SK-N-SH (cell line): ENCODE measurements at regions not wholly inside any gene's neighbourhood (a gene's known extent, or its start where the extent isn't known, plus 50 kb on each side); places are given as distances from the start of the nearest gene placed in this dataset.

ENCODE experiments used
- CTCF ChIA-PET: fragments of 300-600, 350-600 bp; formaldehyde crosslinking; extraction: SDS; loops from one replicate; lab custom pipeline; 2021; lab: Yijun Ruan, JAX
- POLR2A ChIA-PET: fragments of 350-600 bp; sonication (Branson Sonifier 250); formaldehyde crosslinking; extraction: SDS; loops from one replicate; lab custom pipeline; 2020; ENCODE audit warnings: antibody characterized with exemption, inconsistent platforms; lab: Yijun Ruan, JAX
- DNase-seq: peaks from one replicate; pipeline ENCODE4 v3.0.0; 2012
- H2AFZ ChIP-seq: fragments of 200-600 bp; sonication (generic); 2 replicates; pipeline ENCODE4 v1.8.1; 2016; ENCODE audit warnings: antibody characterized with exemption, mild to moderate bottlenecking, low read depth
- H3F3A ChIP-seq: fragments of 200-600 bp; sonication (generic); replicated peaks from 2 replicates; pipeline ENCODE3; 2016; ENCODE audit warnings: antibody characterized with exemption, mild to moderate bottlenecking; ENCODE audit not compliant: insufficient read depth
- H3K27ac ChIP-seq, 2 experiments: fragments of 200-500 bp in 1 of 2; fragments of 200-600 bp in 1 of 2; sonication (Bioruptor generic) in 1 of 2; sonication (generic), shearing (Covaris generic) in 1 of 2; 2 replicates each; pipeline versions ENCODE4 v1.5.1 to v1.6.1; 2014 to 2016; ENCODE audit warnings: low read depth in 2 of 2, inconsistent platforms in 1 of 2, low read length in 1 of 2, mild to moderate bottlenecking in 1 of 2, mixed read lengths in 1 of 2
- H3K27me3 ChIP-seq: fragments of 200-600 bp; sonication (generic), shearing (Covaris generic); 2 replicates; pipeline ENCODE4 v1.6.1; 2016; ENCODE audit warnings: mixed run types; ENCODE audit not compliant: insufficient read depth
- H3K36me3 ChIP-seq, 2 experiments: fragments of 200-500 bp in 1 of 2; fragments of 200-600 bp in 1 of 2; sonication (Bioruptor generic) in 1 of 2; sonication (generic) in 1 of 2; replicated peaks in 1 of 2; 2 replicates each; pipeline versions ENCODE3 to v1.5.1; 2014 to 2016; ENCODE audit warnings: low read length in 1 of 2, mild to moderate bottlenecking in 1 of 2; ENCODE audit not compliant: insufficient read depth in 2 of 2, control insufficient read depth in 1 of 2
- H3K4me1 ChIP-seq, 2 experiments: fragments of 200-500 bp in 1 of 2; fragments of 200-600 bp in 1 of 2; sonication (Bioruptor generic) in 1 of 2; sonication (generic), shearing (Covaris generic) in 1 of 2; 2 replicates each; pipeline versions ENCODE4 v1.5.1 to v1.6.1; 2014 to 2016; ENCODE audit warnings: low read depth in 1 of 2, low read length in 1 of 2, mixed run types in 1 of 2; ENCODE audit not compliant: insufficient read depth in 2 of 2, control insufficient read depth in 1 of 2
- H3K4me2 ChIP-seq: fragments of 200-600 bp; sonication (generic), shearing (Covaris generic); 2 replicates; pipeline ENCODE4 v1.6.1; 2017; ENCODE audit warnings: mixed run types
- H3K4me3 ChIP-seq, 2 experiments: fragments of 200-500 bp in 1 of 2; fragments of 200-600 bp in 1 of 2; sonication (Bioruptor generic) in 1 of 2; sonication (generic), shearing (Covaris generic) in 1 of 2; 2 replicates each; pipeline versions ENCODE4 v1.5.1 to v1.8.1; 2014 to 2016; ENCODE audit warnings: low read depth in 2 of 2, inconsistent platforms in 1 of 2, low read length in 1 of 2, mild to moderate bottlenecking in 1 of 2, mixed read lengths in 1 of 2, moderate library complexity in 1 of 2
- H3K79me2 ChIP-seq: fragments of 200-600 bp; sonication (generic); 2 replicates; pipeline ENCODE4 v1.8.1; 2017; ENCODE audit warnings: mild to moderate bottlenecking; ENCODE audit not compliant: insufficient read depth
- H3K9ac ChIP-seq: fragments of 200-600 bp; sonication (generic); 2 replicates; pipeline ENCODE4 v1.6.1; 2017; ENCODE audit warnings: mixed run types
- H3K9me2 ChIP-seq: fragments of 200-600 bp; sonication (generic); 2 replicates; pipeline ENCODE4 v1.6.1; 2017; ENCODE audit warnings: mixed run types
- H3K9me3 ChIP-seq: fragments of 200-600 bp; sonication (generic); 2 replicates; pipeline ENCODE4 v1.6.1; 2017; ENCODE audit warnings: mixed run types, mild to moderate bottlenecking, moderate library complexity
- H4K20me1 ChIP-seq: fragments of 200-600 bp; sonication (generic); 2 replicates; pipeline ENCODE4 v1.6.1; 2017; ENCODE audit warnings: mild to moderate bottlenecking, mixed run types; ENCODE audit not compliant: insufficient read depth
- CHD2 ChIP-seq: fragments of 150-350 bp; IDR thresholded peaks from 2 replicates; pipeline ENCODE4 v1.6.1; 2018; ENCODE audit warnings: low read length; ENCODE audit not compliant: partially characterized antibody
- CTCF ChIP-seq: fragments of 200-600 bp; sonication (generic); IDR thresholded peaks from 2 replicates; pipeline ENCODE4 v1.6.1; 2017; ENCODE audit warnings: antibody characterized with exemption, mild to moderate bottlenecking, moderate library complexity
- ELF1 ChIP-seq: IDR thresholded peaks from 2 replicates; pipeline ENCODE4 v1.4.0; 2012
- EP300 ChIP-seq, 2 experiments: IDR thresholded peaks; 2 replicates each; pipeline versions ENCODE4 v1.4.0 to v1.6.1; 2012; ENCODE audit warnings: borderline replicate concordance in 1 of 2, low read depth in 1 of 2, low read length in 1 of 2
- EZH2phosphoT487 ChIP-seq: fragments of 200-600 bp; sonication (generic); IDR thresholded peaks from 2 replicates; pipeline ENCODE4 v1.6.1; 2017; ENCODE audit warnings: low read depth, mixed run types, mild to moderate bottlenecking, antibody characterized with exemption, moderate library complexity, borderline replicate concordance
- FOSL2 ChIP-seq: IDR thresholded peaks from 2 replicates; pipeline ENCODE4 v1.4.0; 2012; ENCODE audit warnings: low read depth, mild to moderate bottlenecking, moderate library complexity, borderline replicate concordance
- GABPA ChIP-seq: IDR thresholded peaks from 2 replicates; pipeline ENCODE4 v1.4.0; 2012; ENCODE audit warnings: low read depth, mild to moderate bottlenecking
- IRF3 ChIP-seq: fragments of 150-350 bp; IDR thresholded peaks from 2 replicates; pipeline ENCODE4 v1.6.1; 2016; ENCODE audit warnings: mild to moderate bottlenecking, low read depth, low read length
- JUND ChIP-seq: IDR thresholded peaks from 2 replicates; pipeline ENCODE4 v1.4.0; 2012
- MAX ChIP-seq: IDR thresholded peaks from 2 replicates; pipeline ENCODE4 v1.4.0; 2012; ENCODE audit warnings: low read depth
- MXI1 ChIP-seq: IDR thresholded peaks from 2 replicates; pipeline ENCODE4 v1.6.1; 2012; ENCODE audit warnings: mild to moderate bottlenecking, low read depth, low read length, improper control_type of control experiment
- NFIC ChIP-seq: IDR thresholded peaks from 2 replicates; pipeline ENCODE4 v1.4.0; 2012; ENCODE audit warnings: borderline replicate concordance
- NRF1 ChIP-seq: IDR thresholded peaks from 2 replicates; pipeline ENCODE4 v1.6.1; 2012; ENCODE audit warnings: low read depth, mild to moderate bottlenecking, low read length
- POLR2AphosphoS5 ChIP-seq: IDR thresholded peaks from 2 replicates; pipeline ENCODE4 v1.6.1; 2012; ENCODE audit warnings: low read depth, low read length
- RCOR1 ChIP-seq: fragments of 150-350 bp; IDR thresholded peaks from 2 replicates; pipeline ENCODE4 v1.6.1; 2017; ENCODE audit warnings: antibody characterized with exemption, low read length
- TEAD4 ChIP-seq: IDR thresholded peaks from 2 replicates; pipeline ENCODE4 v1.4.0; 2012; ENCODE audit warnings: mild to moderate bottlenecking, borderline replicate concordance; ENCODE audit not compliant: insufficient read depth
- USF1 ChIP-seq: IDR thresholded peaks from 2 replicates; pipeline ENCODE4 v1.4.0; 2012; ENCODE audit warnings: low read depth, borderline replicate concordance
- USF2 ChIP-seq: fragments of 150-350 bp; IDR thresholded peaks from 2 replicates; pipeline ENCODE4 v1.6.1; 2017; ENCODE audit warnings: antibody characterized with exemption, low read length, low read depth, borderline replicate concordance
- WGBS: methylation state at CpG from one replicate; pipeline ENCODE4 v1.1.6; 2017; ENCODE audit warnings: low lambda C conversion rate; 5-methylcytosine and 5-hydroxymethylcytosine counted together

GRCh38 chr7:37518266-37518665 is 69.6 kb upstream of the ELMO1 start:
- 17% methylated on average over 2 of the region's 2 CpGs for WGBS
- no peak for DNase-seq
- Histone ChIP-seq H2AFZ (no peak overlapping the region), H3K27me3 (no peaks in the 10 kb centered on the region), H3K4me3 (no peak overlapping the region), H3K9me2 (no peaks in the 10 kb centered on the region), H3K4me2 (no peak overlapping the region), H3K9ac (no peak overlapping the region), H3F3A (no peaks in the 10 kb centered on the region), H3K4me1 (no peaks in the 10 kb centered on the region), H4K20me1 (no peaks in the 10 kb centered on the region), H3K27ac (no peak overlapping the region), H3K9me3 (peaks cover 4% of the 10 kb centered on the region), H3K36me3 (no peaks in the 10 kb centered on the region), H3K79me2 (no peaks in the 10 kb centered on the region)
- ChIA-PET CTCF (interaction anchor here (1.1 to 2.4 kb wide), 4 partner anchors 11 to 283 kb away, joined by 3 to 12 read pairs (median 4); no protein-coding TSS in a partner anchor), POLR2A (interaction anchor here (0.6 kb wide), 1 partner anchor 383 kb away, joined by 3 read pairs; no protein-coding TSS in a partner anchor)
- TF ChIP-seq EP300 (IDR thresholded peaks at IDR 0.05; ENCODE audit: borderline replicate concordance in 1 of 2, low read depth in 1 of 2, low read length in 1 of 2) (no peak), USF1 (no peak), POLR2AphosphoS5 (no peak), GABPA (no peak), RCOR1 (no peak), ELF1 (no peak), MAX (no peak), IRF3 (no peak), EZH2phosphoT487 (no peak), CTCF (no peak), NFIC (no peak), FOSL2 (no peak), CHD2 (no peak), MXI1 (no peak), TEAD4 (no peak), USF2 (no peak), NRF1 (no peak), JUND (no peak)
